BE2C (cell line): ENCODE measurements at regions not wholly inside any gene's neighbourhood (a gene's known extent, or its start where the extent isn't known, plus 50 kb on each side); places are given as distances from the start of the nearest gene placed in this dataset.

ENCODE experiments used
- DNase-seq: peaks from one replicate; pipeline ENCODE4 v3.0.0-alpha.2; 2020
- H3K27me3 ChIP-seq: fragments of 250-450 bp; sonication (Bioruptor Pico); 2 replicates; pipeline ENCODE4 v1.5.1; 2020; ENCODE audit warnings: mild to moderate bottlenecking
- H3K36me3 ChIP-seq: fragments of 250-450 bp; sonication (Bioruptor Pico); 2 replicates; pipeline ENCODE4 v1.5.1; 2020; ENCODE audit warnings: mild to moderate bottlenecking
- H3K4me1 ChIP-seq: fragments of 250-450 bp; sonication (Bioruptor Pico); 2 replicates; pipeline ENCODE4 v1.5.1; 2020
- H3K4me3 ChIP-seq: 2 replicates; pipeline ENCODE4 v1.5.1; 2011; ENCODE audit warnings: low read depth, low read length
- H3K9me3 ChIP-seq: fragments of 250-450 bp; sonication (Bioruptor Pico); 2 replicates; pipeline ENCODE4 v1.5.1; 2020
- CTCF ChIP-seq: IDR thresholded peaks from 2 replicates; pipeline ENCODE4 v1.5.1; 2012; ENCODE audit warnings: mild to moderate bottlenecking, low read depth, low read length

DNA sequence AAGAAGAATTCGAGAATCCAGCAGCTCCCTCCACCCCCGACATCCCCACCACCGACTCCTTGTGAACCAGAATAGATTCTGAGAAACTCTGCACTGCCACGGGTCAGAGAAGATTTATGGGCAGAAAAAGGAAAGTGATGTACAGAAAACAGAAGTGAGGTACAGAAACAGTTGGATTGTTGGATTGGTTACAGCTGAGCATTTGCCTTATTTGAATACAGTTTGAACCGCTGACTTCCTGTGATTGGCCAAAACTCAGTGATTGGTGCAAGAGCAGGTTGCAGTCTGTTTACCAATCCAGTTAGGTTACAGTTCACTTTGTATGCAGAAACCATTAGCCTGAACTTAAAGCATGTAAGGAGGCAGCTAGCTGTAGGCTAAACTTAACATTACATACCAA, 131.2 kb upstream of the HDDC2 start:
- TF ChIP-seq CTCF, result no peak
- Histone ChIP-seq H3K36me3 (no peaks in the 10 kb centered on the region), H3K4me1 (no peaks in the 10 kb centered on the region), H3K27me3 (peaks cover 7% of the 10 kb centered on the region), H3K9me3 (no peaks in the 10 kb centered on the region), H3K4me3 (no peak overlapping the region)
- no peak for DNase-seq

- no peaks in the 10 kb centered on the region for H3K4me1 ChIP-seq
- H3K9me3 ChIP-seq, result no peaks in the 10 kb centered on the region; the same call in 1 of the 2 replicates
- DNase-seq, result no peak
- peaks cover 7% of the 10 kb centered on the region for H3K27me3 ChIP-seq
- H3K4me3 ChIP-seq, result no peak overlapping the region
- TF ChIP-seq CTCF, result no peak
- no peaks in the 10 kb centered on the region for H3K36me3 ChIP-seq
Measured at GRCh38 chr6:125434760-125435159, 133.0 kb upstream of the HDDC2 start.

- H3K27me3 ChIP-seq, result peaks cover 20% of the 10 kb centered on the region
- no peak for TF ChIP-seq CTCF
- H3K4me3 ChIP-seq, result no peak overlapping the region
- H3K36me3 ChIP-seq, result no peaks in the 10 kb centered on the region
- H3K9me3 ChIP-seq, result no peaks in the 10 kb centered on the region; the same call in 1 of the 2 replicates
- H3K4me1 ChIP-seq, result no peaks in the 10 kb centered on the region
- DNase-seq, result no peak
Measured at GRCh38 chr6:125439512-125439911, 137.7 kb upstream of the HDDC2 start.

DNA sequence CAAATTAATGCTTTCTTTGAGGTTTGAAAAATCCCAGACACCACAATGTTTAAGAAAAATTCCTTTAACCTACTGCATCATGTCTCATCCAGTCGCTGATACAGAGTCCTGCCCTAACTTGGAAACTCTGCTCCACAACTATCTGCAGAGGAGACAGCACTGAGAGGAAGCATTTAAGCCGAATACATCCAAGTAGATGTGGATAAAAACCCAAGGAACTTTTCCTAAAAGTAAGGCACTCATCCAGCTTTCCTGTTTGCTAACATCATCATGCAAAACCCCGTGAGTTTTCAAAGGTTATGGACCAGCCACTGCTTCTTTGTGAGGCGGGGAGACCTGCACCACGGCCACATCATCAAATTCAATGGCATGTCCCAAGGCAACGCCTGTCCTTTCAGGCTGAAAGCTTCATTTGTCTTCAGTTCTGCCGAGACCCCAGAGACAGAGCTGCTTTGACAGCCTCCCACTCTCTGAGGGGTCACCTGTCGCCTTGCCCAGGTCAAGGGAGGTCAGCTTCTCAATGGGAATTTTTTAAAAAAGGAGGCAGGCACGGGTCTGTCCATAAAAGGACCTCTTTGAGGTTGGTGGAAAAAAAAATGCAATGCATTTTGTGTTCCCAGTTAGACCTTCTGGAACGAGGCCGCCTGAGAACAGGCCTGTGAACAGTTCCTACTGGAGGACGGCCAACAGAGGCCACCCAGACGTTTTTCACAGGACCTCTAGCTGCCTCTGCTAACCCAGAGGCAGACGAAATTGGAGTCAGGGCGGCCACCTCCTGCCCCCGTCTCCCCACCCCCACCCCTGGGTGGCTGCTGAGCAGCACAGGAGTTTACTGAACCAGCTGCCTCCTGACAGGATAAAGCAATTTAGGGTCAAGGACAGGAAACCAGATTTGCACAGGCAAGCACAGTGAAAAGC, 142.5 kb upstream of the HDDC2 start:
- TF ChIP-seq CTCF, result no peak
- Histone ChIP-seq H3K27me3 (peaks cover 36% of the 10 kb centered on the region), H3K4me3 (no peak overlapping the region), H3K36me3 (no peaks in the 10 kb centered on the region), H3K4me1 (no peaks in the 10 kb centered on the region), H3K9me3 (no peaks in the 10 kb centered on the region; the same call in 1 of the 2 replicates)
- DNase-seq, result peak; percentile 27

DNA sequence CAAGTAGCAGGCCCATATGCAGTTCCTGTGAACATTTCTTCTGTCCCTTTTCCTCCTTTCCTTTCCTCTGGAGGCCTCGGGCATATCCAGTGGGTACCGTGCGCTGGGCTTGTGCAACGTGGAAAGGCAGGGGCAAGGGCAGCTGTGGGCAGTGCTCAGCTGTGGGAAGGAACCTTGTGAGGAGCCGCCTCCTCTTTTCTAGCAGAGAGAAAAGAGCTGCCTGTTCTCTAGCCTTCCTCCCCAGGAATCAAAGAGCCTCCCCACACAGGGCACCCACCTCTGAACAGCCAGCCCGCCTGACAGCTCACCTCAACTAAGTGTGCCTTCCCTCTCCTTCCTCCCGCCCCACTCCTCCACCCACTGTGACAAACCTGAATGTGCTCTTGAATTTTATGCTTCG, 143.3 kb upstream of the HDDC2 start:
- no peak for DNase-seq
- Histone ChIP-seq H3K9me3 (no peaks in the 10 kb centered on the region), H3K27me3 (peaks cover 36% of the 10 kb centered on the region), H3K36me3 (no peaks in the 10 kb centered on the region), H3K4me3 (no peak overlapping the region), H3K4me1 (no peaks in the 10 kb centered on the region)
- TF ChIP-seq CTCF, result no peak

- no peak for DNase-seq
- no peak overlapping the region for H3K4me3 ChIP-seq
- H3K9me3 ChIP-seq, result no peaks in the 10 kb centered on the region
- peaks cover 36% of the 10 kb centered on the region for H3K27me3 ChIP-seq
- no peaks in the 10 kb centered on the region for H3K4me1 ChIP-seq
- TF ChIP-seq CTCF, result no peak
- no peaks in the 10 kb centered on the region for H3K36me3 ChIP-seq
Measured at GRCh38 chr6:125446011-125446410, 144.2 kb upstream of the HDDC2 start.
